PC-3 (cell line): ENCODE measurements at regions not wholly inside any gene's neighbourhood (a gene's known extent, or its start where the extent isn't known, plus 50 kb on each side); places are given as distances from the start of the nearest gene placed in this dataset.

Experiments used
- ATAC-seq: fragments of 200-7000 bp; cut with Tn5 transposase; 2 replicates; pipeline ENCODE4 v1.9.1; 2020; ENCODE audit warnings: mild to moderate bottlenecking, moderate library complexity
- BruUV-seq: library from RNA; stranded (reverse); fragments of 400-500 nt; replicated peaks from 2 replicates; lab custom pipeline; 2021; lab: Mats Ljungman, UMichigan
- CTCF ChIA-PET: fragments of 300-600 bp; sonication (Branson Sonifier 250); formaldehyde crosslinking; loops from one replicate; lab custom pipeline; 2022; ENCODE audit warnings: antibody characterized with exemption; lab: Charles Lee
- POLR2A ChIA-PET: fragments of 300-600 bp; sonication (Branson Sonifier 250); formaldehyde crosslinking; loops from one replicate; lab custom pipeline; 2022; ENCODE audit warnings: antibody characterized with exemption; ENCODE audit not compliant: unreplicated experiment; lab: Charles Lee
- DNase-seq: peaks from one replicate; pipeline ENCODE4 v3.0.0-alpha.2; 2015
- H2AFZ ChIP-seq: fragments of 300-600 bp; sonication (generic); 2 replicates; pipeline ENCODE4 v1.6.0; 2016; ENCODE audit warnings: antibody characterized with exemption, low read length
- H3F3A ChIP-seq: fragments of 300-600 bp; sonication (generic); one replicate; pipeline ENCODE4 v1.6.0; 2017; ENCODE audit warnings: antibody characterized with exemption, low read length, control low read depth, mild to moderate bottlenecking; ENCODE audit not compliant: unreplicated experiment
- H3K27ac ChIP-seq: fragments of 300-600 bp; sonication (generic); 2 replicates; pipeline ENCODE4 v1.5.1; 2016; ENCODE audit warnings: mild to moderate bottlenecking, low read length
- H3K27me3 ChIP-seq: fragments of 300-600 bp; sonication (generic); 2 replicates; pipeline ENCODE4 v1.6.1; 2016; ENCODE audit warnings: low read length, mixed read lengths
- H3K36me3 ChIP-seq: fragments of 300-600 bp; sonication (generic); 2 replicates; pipeline ENCODE4 v1.6.1; 2016; ENCODE audit warnings: low read depth, mixed run types, low read length, mixed read lengths
- H3K4me1 ChIP-seq: fragments of 300-600 bp; sonication (generic); 2 replicates; pipeline ENCODE4 v1.5.1; 2016; ENCODE audit warnings: low read length; ENCODE audit not compliant: insufficient read depth
- H3K4me2 ChIP-seq: fragments of 300-600 bp; sonication (generic); 2 replicates; pipeline ENCODE4 v1.6.0; 2016; ENCODE audit warnings: low read length
- H3K4me3 ChIP-seq: fragments of 300-600 bp; sonication (generic); 2 replicates; pipeline ENCODE4 v1.5.1; 2016; ENCODE audit warnings: mild to moderate bottlenecking, low read length, mixed read lengths
- H3K79me2 ChIP-seq: fragments of 300-600 bp; sonication (generic); 2 replicates; pipeline ENCODE4 v1.6.1; 2017; ENCODE audit warnings: low read length, mixed read lengths
- H3K9ac ChIP-seq: fragments of 300-600 bp; sonication (generic); 2 replicates; pipeline ENCODE4 v1.6.0; 2016; ENCODE audit warnings: mild to moderate bottlenecking, low read length
- H3K9me2 ChIP-seq: fragments of 300-600 bp; sonication (generic); replicated peaks from 2 replicates; pipeline ENCODE4 v1.6.1; 2016; ENCODE audit warnings: mixed run types, low read length, mixed read lengths
- H3K9me3 ChIP-seq: fragments of 300-600 bp; sonication (generic); 2 replicates; pipeline ENCODE4 v1.6.1; 2016; ENCODE audit warnings: low read length, mixed read lengths
- H4K20me1 ChIP-seq: fragments of 300-600 bp; sonication (generic); 2 replicates; pipeline ENCODE4 v1.6.1; 2016; ENCODE audit warnings: low read length, mixed read lengths
- CTCF ChIP-seq: fragments of 300-600 bp; sonication (generic); conservative IDR thresholded peaks from 2 replicates; pipeline ENCODE4 v1.5.1; 2017; ENCODE audit warnings: antibody characterized with exemption, low read depth, mild to moderate bottlenecking, low read length
- EZH2 ChIP-seq: fragments of 300-600 bp; sonication (generic); IDR thresholded peaks from one replicate; pipeline ENCODE4 v1.6.1; 2017; ENCODE audit warnings: antibody characterized with exemption, mild to moderate bottlenecking, low read length; ENCODE audit not compliant: unreplicated experiment
- EZH2phosphoT487 ChIP-seq: fragments of 300-600 bp; sonication (generic); IDR thresholded peaks from 2 replicates; pipeline ENCODE4 v1.6.1; 2018; ENCODE audit warnings: mild to moderate bottlenecking, antibody characterized with exemption, low read length, borderline replicate concordance
- intact Hi-C: fragments of 100-400 bp; cut with micrococcal nuclease; formaldehyde crosslinking; loops from 2 replicates; pipeline ENCODE4 v1.9.0; 2023

GRCh38 chr5:107304684-107305083, 366.1 kb downstream of the EFNA5 start:
- no peak overlapping the region for H2AFZ ChIP-seq
- H3K4me1 ChIP-seq = peaks cover 31% of the 10 kb centered on the region
- no peak overlapping the region for H3K4me3 ChIP-seq
- H3K4me2 ChIP-seq = no peak overlapping the region
- intact Hi-C loops = no loop called here
- no peak overlapping the region for H3K27ac ChIP-seq
- no peaks in the 10 kb centered on the region for H3K9me3 ChIP-seq
- DNase-seq (no peak), ATAC-seq (no peak)
- BruUV-seq = no TSS peak
- POLR2A ChIA-PET = no interaction called here
- H3K9me2 ChIP-seq = no peaks in the 10 kb centered on the region
- no peaks in the 10 kb centered on the region for H3K79me2 ChIP-seq
- no peak overlapping the region for H3K9ac ChIP-seq
- no peaks in the 10 kb centered on the region for H4K20me1 ChIP-seq
- H3F3A ChIP-seq = no peaks in the 10 kb centered on the region
- no peaks in the 10 kb centered on the region for H3K36me3 ChIP-seq
- CTCF ChIA-PET = interaction anchor here (0.5 kb wide), 1 partner anchor 295 kb away, joined by 5 read pairs; no protein-coding TSS in a partner anchor
- TF ChIP-seq CTCF (no peak), EZH2 (no peak), EZH2phosphoT487 (no peak)
- no peaks in the 10 kb centered on the region for H3K27me3 ChIP-seq

- intact Hi-C loops = no loop called here
- ChIA-PET POLR2A (no interaction called here), CTCF (interaction anchor here (0.6 kb wide), 1 partner anchor 57 kb away, joined by 3 read pairs; no protein-coding TSS in a partner anchor)
- no peak overlapping the region for H3K9ac ChIP-seq
- H2AFZ ChIP-seq = no peak overlapping the region
- H3K9me3 ChIP-seq = no peaks in the 10 kb centered on the region
- ATAC-seq (peak; percentile 74), DNase-seq (peak; percentile 46)
- H4K20me1 ChIP-seq = no peaks in the 10 kb centered on the region
- no peak overlapping the region for H3K4me2 ChIP-seq
- peak overlapping the region; percentile 49 for H3K27ac ChIP-seq
- H3K79me2 ChIP-seq = no peaks in the 10 kb centered on the region
- no peak for TF ChIP-seq EZH2phosphoT487
- no peak for TF ChIP-seq CTCF
- TF ChIP-seq EZH2 = no peak
- H3F3A ChIP-seq = no peaks in the 10 kb centered on the region
- H3K27me3 ChIP-seq = no peaks in the 10 kb centered on the region
- peaks cover 31% of the 10 kb centered on the region for H3K4me1 ChIP-seq
- H3K36me3 ChIP-seq = no peaks in the 10 kb centered on the region
- no TSS peak for BruUV-seq
- H3K9me2 ChIP-seq = no peaks in the 10 kb centered on the region
- no peak overlapping the region for H3K4me3 ChIP-seq
Measured at GRCh38 chr5:107303171-107303968, 367.4 kb downstream of the EFNA5 start.

GRCh38 chr5:107302441-107302840, 368.3 kb downstream of the EFNA5 start:
- no peak for ATAC-seq
- intact Hi-C loops = no loop called here
- TF ChIP-seq EZH2phosphoT487 = no peak
- TF ChIP-seq CTCF = no peak
- no peak for TF ChIP-seq EZH2

More at GRCh38 chr5:107302441-107302840, 368.3 kb downstream of the EFNA5 start:
- Histone ChIP-seq H3K79me2 (no peaks in the 10 kb centered on the region), H4K20me1 (no peaks in the 10 kb centered on the region), H3K4me1 (peaks cover 31% of the 10 kb centered on the region), H3F3A (no peaks in the 10 kb centered on the region), H3K4me3 (no peak overlapping the region), H3K4me2 (no peak overlapping the region), H3K27ac (0 out of 2 replicates have a peak overlapping the region, but pooled peaks have one; percentile 49), H3K9me2 (no peaks in the 10 kb centered on the region), H3K9me3 (no peaks in the 10 kb centered on the region), H3K9ac (no peak overlapping the region), H3K27me3 (no peaks in the 10 kb centered on the region), H2AFZ (no peak overlapping the region), H3K36me3 (no peaks in the 10 kb centered on the region)
- DNase-seq = no peak
- ChIA-PET POLR2A (interaction anchor here (0.5 kb wide), 1 partner anchor 369 kb away, joined by 7 read pairs; no protein-coding TSS in a partner anchor), CTCF (interaction anchor here (0.6 kb wide), 1 partner anchor 49 kb away, joined by 5 read pairs; no protein-coding TSS in a partner anchor)
- BruUV-seq = no TSS peak
